ENCODE measurements at regions not wholly inside any gene's neighbourhood (a gene's known extent, or its start where the extent isn't known, plus 50 kb on each side); places are given as distances from the start of the nearest gene placed in this dataset.
A peak's percentile ranks its signal among the peaks of the same experiment; 100 is the strongest.

DNA sequence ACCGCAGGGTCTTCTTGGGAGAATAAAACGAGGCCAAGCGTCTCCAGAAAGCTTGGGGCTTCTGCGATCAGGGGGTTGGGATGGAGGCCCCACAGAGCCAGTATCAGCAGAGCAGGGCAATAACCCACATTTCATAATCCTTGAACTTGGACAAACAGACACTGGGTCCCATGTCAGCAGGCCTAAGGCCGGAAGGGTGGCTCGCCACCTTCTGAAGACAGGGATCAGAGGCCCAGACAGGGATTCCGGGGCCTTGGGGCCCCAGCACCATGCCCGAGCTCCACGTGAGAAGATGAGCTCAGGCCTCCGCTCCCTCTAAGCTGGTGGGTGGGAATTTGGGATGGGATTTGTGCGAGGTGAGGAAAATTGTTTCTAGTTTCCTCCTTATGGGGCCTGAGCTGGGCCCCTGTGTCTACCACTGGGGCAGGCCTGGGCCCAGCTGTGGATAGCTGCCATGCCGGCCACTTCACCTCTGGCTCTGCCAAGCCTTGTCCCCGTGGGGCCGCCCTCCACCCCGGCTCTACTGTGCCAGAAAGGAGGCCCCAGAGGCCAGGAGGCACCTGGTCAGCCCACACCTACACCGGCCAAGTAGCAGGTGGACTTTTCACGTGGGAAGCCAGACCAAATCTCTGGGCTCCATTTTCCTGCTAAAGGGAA is 67.2 kb upstream of the DLK1 start:
- H3K4me1 Mint-ChIP-seq (ENCODE audit: low read depth), result peaks cover 20% of the 10 kb centered on the region
- no peak overlapping the region for H3K4me3 Mint-ChIP-seq
- peaks cover 14% of the 10 kb centered on the region for H3K27me3 Mint-ChIP-seq (ENCODE audit: insufficient read depth)
- TF ChIP-seq CTCF (IDR thresholded peaks at IDR 0.05), result no peak
- H3K27ac Mint-ChIP-seq, result no peak overlapping the region
- DNase-seq, result no peak
- no peaks in the 10 kb centered on the region for H3K9me3 Mint-ChIP-seq
- H3K36me3 Mint-ChIP-seq (ENCODE audit: low read depth), result no peaks in the 10 kb centered on the region

GRCh38 chr14:100660498-100660881 is 66.2 kb upstream of the DLK1 start:
- H3K36me3 Mint-ChIP-seq (ENCODE audit: low read depth), result no peaks in the 10 kb centered on the region
- no peak for TF ChIP-seq CTCF (IDR thresholded peaks at IDR 0.05)
- no peak for DNase-seq
- peaks cover 30% of the 10 kb centered on the region for H3K4me1 Mint-ChIP-seq (ENCODE audit: low read depth)
- peak overlapping the region; percentile 26; the same call in 1 of the 2 replicates for H3K27ac Mint-ChIP-seq
- H3K9me3 Mint-ChIP-seq, result no peaks in the 10 kb centered on the region
- H3K4me3 Mint-ChIP-seq, result no peak overlapping the region
- peaks cover 14% of the 10 kb centered on the region for H3K27me3 Mint-ChIP-seq (ENCODE audit: insufficient read depth)

DNA sequence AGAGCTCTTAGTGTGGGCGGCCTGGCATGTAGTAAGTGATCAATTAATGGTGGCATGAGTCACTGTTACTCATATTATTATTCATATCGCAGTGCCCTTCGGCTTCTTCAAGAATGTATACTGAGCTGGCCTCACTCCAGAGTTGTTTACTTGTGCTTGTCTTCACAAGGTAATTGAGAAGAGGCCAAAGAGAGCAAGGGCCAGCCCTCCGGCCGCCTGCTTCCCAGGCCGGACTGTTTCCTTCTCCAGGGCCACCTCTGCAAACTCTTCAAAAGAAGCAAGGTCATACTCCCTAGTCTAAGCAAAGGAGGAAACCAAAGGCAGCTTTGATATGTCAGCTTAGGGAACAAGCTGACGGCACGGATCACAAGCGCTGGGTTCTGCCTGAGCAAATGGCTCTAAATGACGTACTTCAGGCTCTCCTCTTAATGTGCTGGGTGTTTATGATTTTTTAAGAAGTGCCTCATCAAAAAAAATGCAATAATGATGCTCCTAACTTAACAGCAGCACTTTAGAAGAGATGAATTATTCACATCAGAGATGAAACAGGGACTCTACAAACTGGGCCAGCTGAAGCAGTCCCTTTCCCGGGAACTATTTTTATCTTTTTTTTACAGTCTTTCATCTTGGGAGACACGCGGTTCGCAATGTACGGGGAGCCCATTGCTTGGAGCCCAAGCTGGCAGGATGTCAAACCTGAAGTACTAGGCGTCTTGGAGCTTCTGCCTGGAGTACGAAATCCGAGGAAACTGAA is 65.6 kb upstream of the DLK1 start:
- peaks cover 36% of the 10 kb centered on the region for H3K4me1 Mint-ChIP-seq (ENCODE audit: low read depth)
- TF ChIP-seq CTCF (IDR thresholded peaks at IDR 0.05), result no peak
- no peaks in the 10 kb centered on the region for H3K9me3 Mint-ChIP-seq
- peaks cover 10% of the 10 kb centered on the region for H3K27me3 Mint-ChIP-seq (ENCODE audit: insufficient read depth)
- H3K4me3 Mint-ChIP-seq, result peak overlapping the region; percentile 34
- H3K36me3 Mint-ChIP-seq (ENCODE audit: low read depth), result no peaks in the 10 kb centered on the region
- H3K27ac Mint-ChIP-seq, result peak overlapping the region; percentile 80
- DNase-seq, result peak; percentile 67

DNA sequence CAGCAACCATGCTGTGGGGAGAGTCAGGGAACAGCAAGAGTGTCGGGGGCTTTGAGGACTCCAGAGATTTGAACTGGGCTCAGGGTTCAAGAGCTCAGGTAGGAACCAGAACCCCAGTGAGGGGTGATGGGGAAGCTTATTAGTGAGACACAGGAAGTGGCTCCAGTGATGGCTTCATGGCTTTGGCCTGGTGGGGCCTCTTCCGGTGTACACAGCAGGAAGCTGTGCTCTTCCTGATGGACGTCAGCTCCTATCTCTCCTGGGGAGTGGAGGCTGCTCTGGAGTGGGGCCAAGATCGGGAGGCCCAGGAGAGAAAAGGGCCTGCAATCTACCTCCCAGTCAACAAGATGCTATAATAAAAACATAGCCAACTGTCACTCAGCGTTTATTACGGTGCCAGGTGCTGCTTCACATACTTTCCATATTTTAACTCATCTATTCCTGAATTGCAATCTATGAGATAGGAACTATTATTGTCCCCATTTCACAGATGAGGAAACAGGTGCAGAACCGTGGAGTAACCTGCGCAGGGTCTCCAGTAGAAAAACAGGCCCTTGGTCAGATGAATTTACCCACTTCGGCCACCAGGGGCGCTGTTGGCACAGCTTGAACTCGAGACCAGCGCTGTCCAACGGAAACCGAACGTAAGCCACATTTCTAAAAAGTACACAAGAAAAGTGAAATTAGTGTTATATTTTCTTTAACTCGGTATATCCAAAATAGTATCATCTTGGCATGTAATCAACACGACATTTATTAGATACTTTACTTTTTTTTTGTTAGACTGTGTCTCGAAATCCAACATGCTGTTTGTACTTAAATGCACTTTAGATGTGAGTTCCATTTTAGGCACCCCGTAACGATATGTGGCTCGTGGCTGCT is 63.6 kb upstream of the DLK1 start:
- Mint-ChIP-seq H3K4me3 (no peak overlapping the region), H3K27me3 (ENCODE audit: insufficient read depth) (peaks cover 10% of the 10 kb centered on the region)

DNA sequence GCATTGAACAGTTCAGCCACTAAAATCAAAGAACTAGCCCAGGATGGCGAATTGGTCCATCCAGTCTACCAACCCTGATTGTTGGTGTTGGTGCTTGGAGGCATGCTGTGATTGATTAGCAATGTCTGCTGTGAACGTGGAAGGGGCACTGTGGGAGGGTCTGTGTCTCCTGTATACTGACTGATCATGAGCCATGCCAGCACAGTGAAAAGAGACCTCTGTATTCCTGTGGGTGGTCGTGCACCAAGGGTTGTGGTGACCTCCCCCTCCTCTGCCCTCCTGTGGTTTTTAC is 63.0 kb upstream of the DLK1 start:
- Mint-ChIP-seq H3K4me1 (ENCODE audit: low read depth) (peaks cover 43% of the 10 kb centered on the region), H3K27ac (no peak overlapping the region), H3K36me3 (ENCODE audit: low read depth) (no peaks in the 10 kb centered on the region), H3K4me3 (no peak overlapping the region), H3K27me3 (ENCODE audit: insufficient read depth) (peaks cover 10% of the 10 kb centered on the region), H3K9me3 (no peaks in the 10 kb centered on the region)
- no peak for TF ChIP-seq CTCF (IDR thresholded peaks at IDR 0.05)
- DNase-seq, result no peak

More for the DNA sequence above, 63.6 kb upstream of the DLK1 start:
- TF ChIP-seq CTCF (IDR thresholded peaks at IDR 0.05), result peak; percentile 99
- Mint-ChIP-seq H3K9me3 (no peaks in the 10 kb centered on the region), H3K4me1 (ENCODE audit: low read depth) (peaks cover 43% of the 10 kb centered on the region), H3K27ac (no peak overlapping the region), H3K36me3 (ENCODE audit: low read depth) (no peaks in the 10 kb centered on the region)
- peak; percentile 37 for DNase-seq

Data from HFFc6 (cell line).